ENCODE measurements at regions not wholly inside any gene's neighbourhood (a gene's known extent, or its start where the extent isn't known, plus 50 kb on each side); places are given as distances from the start of the nearest gene placed in this dataset.
A peak's percentile ranks its signal among the peaks of the same experiment; 100 is the strongest.

GRCh38 chr18:56165601-56166355 is 472.6 kb downstream of the TXNL1 start:
- no peak for DNase-seq

GRCh38 chr18:56162311-56163265 is 475.8 kb downstream of the TXNL1 start:
- DNase-seq: no peak

- DNase-seq: no peak
These were observed 476.7 kb downstream of the TXNL1 start for GRCh38 chr18:56161566-56162260.

- DNase-seq: no peak
These were observed 479.7 kb downstream of the TXNL1 start for GRCh38 chr18:56158676-56159075.

- DNase-seq: no peak
These were observed 480.9 kb downstream of the TXNL1 start for GRCh38 chr18:56157541-56157940.

- DNase-seq: no peak
These were observed 485.7 kb downstream of the TXNL1 start for GRCh38 chr18:56152551-56153310.

- DNase-seq: peak; percentile 96
These were observed 490.0 kb downstream of the TXNL1 start for GRCh38 chr18:56148373-56148772.

GRCh38 chr18:56146565-56146964 is 491.8 kb downstream of the TXNL1 start:
- DNase-seq: peak; percentile 43

- no peak for DNase-seq
These were observed 496.4 kb downstream of the TXNL1 start for GRCh38 chr18:56142001-56142400.

GRCh38 chr18:56139792-56140254 is 498.6 kb downstream of the TXNL1 start:
- DNase-seq: peak; percentile 84

GRCh38 chr18:56139372-56139771 is 499.0 kb downstream of the TXNL1 start:
- no peak for DNase-seq

- no peak for DNase-seq
These were observed 502.3 kb downstream of the TXNL1 start for GRCh38 chr18:56136105-56136504.

GRCh38 chr18:56130481-56130880 is 507.9 kb downstream of the TXNL1 start:
- no peak for DNase-seq

- DNase-seq: no peak
These were observed 510.1 kb downstream of the TXNL1 start for GRCh38 chr18:56128153-56128791.

- DNase-seq: no peak
These were observed 510.9 kb downstream of the TXNL1 start for GRCh38 chr18:56127322-56128099.

GRCh38 chr18:56124186-56124585 is 514.2 kb downstream of the TXNL1 start:
- peak; percentile 92 for DNase-seq

GRCh38 chr18:56121669-56122068 is 516.7 kb downstream of the TXNL1 start:
- no peak for DNase-seq

GRCh38 chr18:56120782-56121181 is 517.6 kb downstream of the TXNL1 start:
- DNase-seq: no peak

GRCh38 chr18:56119681-56120080 is 518.7 kb downstream of the TXNL1 start:
- DNase-seq: no peak

GRCh38 chr18:56118422-56118821 is 520.0 kb downstream of the TXNL1 start:
- no peak for DNase-seq

All from fibroblast of upper back skin (primary cell).